Ovary (tissue), 3 donors: ENCODE measurements at regions not wholly inside any gene's neighbourhood (a gene's known extent, or its start where the extent isn't known, plus 50 kb on each side); places are given as distances from the start of the nearest gene placed in this dataset.

Experiments
- CTCF ChIP-seq, 3 donors: fragments of 450-650 bp in 2 of 3; fragments of 200-600 bp in 1 of 3; IDR thresholded peaks; one replicate each; pipeline versions ENCODE4 v1.5.1 to v1.8.0; 2016 to 2022; ENCODE audit warnings: antibody characterized with exemption in 3 of 3, mild to moderate bottlenecking in 1 of 3
- EP300 ChIP-seq: sonication (generic); formaldehyde crosslinking; IDR thresholded peaks from one replicate; pipeline ENCODE4 v1.6.1; 2017; ENCODE audit warnings: antibody characterized with exemption
- POLR2A ChIP-seq: fragments of 450-650 bp; IDR thresholded peaks from one replicate; pipeline ENCODE4 v1.6.1; 2017; ENCODE audit warnings: antibody characterized with exemption, mild to moderate bottlenecking, moderate library complexity
- donor health status: DM: no; HTN: no; CAD: no.

GRCh38 chr5:124371111-124371706, 375.2 kb downstream of the ZNF608 start:
- TF ChIP-seq CTCF (IDR thresholded peaks at IDR 0.05) (no peak), POLR2A (no peak), EP300 (no peak)
